Testis (tissue), 2 donors: ENCODE measurements at regions not wholly inside any gene's neighbourhood (a gene's known extent, or its start where the extent isn't known, plus 50 kb on each side); places are given as distances from the start of the nearest gene placed in this dataset.

Experiments
- DNase-seq: peaks from one replicate; pipeline ENCODE4 v3.0.0-alpha.2; 2019
- H3K27ac ChIP-seq, 2 donors: fragments of 200-600 bp; sonication (generic); one replicate each; pipeline ENCODE4 v1.5.1; 2019
- H3K27me3 ChIP-seq: fragments of 200-600 bp; sonication (generic); one replicate; pipeline ENCODE4 v1.5.1; 2019
- H3K36me3 ChIP-seq: fragments of 200-600 bp; sonication (generic); one replicate; pipeline ENCODE4 v1.5.1; 2017; ENCODE audit warnings: low read depth; ENCODE audit errors: missing control alignments
- H3K4me1 ChIP-seq: fragments of 200-600 bp; sonication (generic); one replicate; pipeline ENCODE4 v1.5.1; 2019
- H3K4me3 ChIP-seq, 2 donors: fragments of 200-600 bp; sonication (generic); one replicate each; pipeline ENCODE4 v1.5.1; 2017 to 2019
- H3K9me3 ChIP-seq: fragments of 200-600 bp; sonication (generic); one replicate; pipeline ENCODE4 v1.5.1; 2017
- CTCF ChIP-seq, 3 experiments: fragments of 450-650 bp in 2 of 3; fragments of 200-600 bp in 1 of 3; sonication (generic) in 1 of 3; IDR thresholded peaks; one replicate each; pipeline ENCODE4 v1.5.1; 2016 to 2019; ENCODE audit warnings: antibody characterized with exemption in 3 of 3, mild to moderate bottlenecking in 2 of 3, moderate library complexity in 1 of 3
- POLR2A ChIP-seq: fragments of 450-650 bp; IDR thresholded peaks from one replicate; pipeline ENCODE4 v1.6.1; 2017; ENCODE audit warnings: antibody characterized with exemption, mild to moderate bottlenecking, moderate library complexity
- WGBS, 2 donors: methylation state at CpG; one replicate each; pipeline ENCODE4 v1.1.5; 2018; 5-methylcytosine and 5-hydroxymethylcytosine counted together
- intact Hi-C: fragments of 100-400 bp; cut with DNase I; formaldehyde crosslinking; loops from one replicate; pipeline ENCODE4 v1.15.1; 2023; ENCODE audit warnings: low total_unique reads

DNA sequence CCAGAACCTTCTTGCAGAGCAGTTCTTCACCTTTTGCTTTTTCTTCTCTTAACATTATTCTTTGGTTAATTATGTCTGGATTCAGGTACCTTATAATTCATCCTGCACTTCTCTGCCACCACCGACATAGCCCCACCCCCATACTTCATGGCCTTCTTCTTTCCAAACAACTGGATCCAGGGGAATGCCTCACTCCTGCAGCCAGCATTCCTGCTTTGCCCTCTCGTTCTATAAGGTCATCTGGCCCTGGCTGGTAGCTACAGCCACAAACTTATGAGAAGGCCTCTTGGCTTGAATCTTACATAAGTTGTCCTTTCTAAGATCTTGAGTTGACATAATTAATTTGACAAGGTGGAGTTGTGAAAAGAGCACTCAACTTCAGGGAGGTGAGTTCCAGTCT is 84.1 kb upstream of the FRY start:
- no peaks in the 10 kb centered on the region for H3K36me3 ChIP-seq
- WGBS, 2 donors = 58 to 59% methylated on average over 2 of the region's 2 CpGs
- TF ChIP-seq CTCF (IDR thresholded peaks at IDR 0.05) (no peak), POLR2A (no peak)
- DNase-seq = no peak
- no peaks in the 10 kb centered on the region for H3K27me3 ChIP-seq
- no peak overlapping the region for H3K27ac ChIP-seq
- H3K4me3 ChIP-seq = no peak overlapping the region
- intact Hi-C loops = no loop called here
- H3K9me3 ChIP-seq = no peaks in the 10 kb centered on the region
- no peaks in the 10 kb centered on the region for H3K4me1 ChIP-seq

- Histone ChIP-seq H3K36me3 (no peaks in the 10 kb centered on the region), H3K4me1 (no peaks in the 10 kb centered on the region), H3K4me3 (no peak overlapping the region), H3K27me3 (no peaks in the 10 kb centered on the region), H3K27ac (no peak overlapping the region), H3K9me3 (no peaks in the 10 kb centered on the region)
- TF ChIP-seq POLR2A = no peak
- TF ChIP-seq CTCF (IDR thresholded peaks at IDR 0.05) = no peak
- 92 to 100% methylated on average over 2 of the region's 2 CpGs for WGBS, 2 donors
- intact Hi-C loops = no loop called here
- DNase-seq = no peak
Measured at GRCh38 chr13:31949486-31949885, 82.1 kb upstream of the FRY start.

- TF ChIP-seq CTCF (IDR thresholded peaks at IDR 0.05) (no peak), POLR2A (no peak)
- Histone ChIP-seq H3K9me3 (no peaks in the 10 kb centered on the region), H3K36me3 (no peaks in the 10 kb centered on the region), H3K27me3 (no peaks in the 10 kb centered on the region), H3K4me1 (no peaks in the 10 kb centered on the region), H3K4me3 (no peak overlapping the region), H3K27ac (no peak overlapping the region)
- intact Hi-C loops = no loop called here
- DNase-seq = no peak
- 74 to 75% methylated on average over 2 of the region's 2 CpGs for WGBS, 2 donors
Measured at GRCh38 chr13:31950111-31950815, 81.3 kb upstream of the FRY start.

GRCh38 chr13:31951215-31951678 is 80.3 kb upstream of the FRY start:
- Histone ChIP-seq H3K9me3 (no peaks in the 10 kb centered on the region), H3K4me3 (no peak overlapping the region), H3K27ac (no peak overlapping the region), H3K27me3 (no peaks in the 10 kb centered on the region), H3K4me1 (no peaks in the 10 kb centered on the region), H3K36me3 (no peaks in the 10 kb centered on the region)
- DNase-seq = peak; percentile 51
- intact Hi-C loops = no loop called here
- WGBS, 2 donors = 47 to 55% methylated on average over 3 of the region's 3 CpGs
- TF ChIP-seq CTCF (IDR thresholded peaks at IDR 0.05) = no peak
- TF ChIP-seq POLR2A = no peak
